K562 (cell line): ENCODE measurements at regions not wholly inside any gene's neighbourhood (a gene's known extent, or its start where the extent isn't known, plus 50 kb on each side); places are given as distances from the start of the nearest gene placed in this dataset.

Source experiments
- DPF2 ChIP-seq: fragments of 450-650 bp; IDR thresholded peaks from 2 replicates; pipeline ENCODE4 v1.6.1; 2016
- FOXA1 ChIP-seq: fragments of 450-650 bp; IDR thresholded peaks from 2 replicates; pipeline ENCODE4 v1.6.1; 2016; ENCODE audit warnings: mild to moderate bottlenecking, borderline replicate concordance
- GTF3C2 ChIP-seq: IDR thresholded peaks from 3 replicates; pipeline ENCODE4 v1.6.1; 2011; ENCODE audit warnings: borderline replicate concordance, mild to moderate bottlenecking, moderate library complexity; ENCODE audit not compliant: insufficient read length; ENCODE audit errors: extremely low read depth
- HNRNPH1 ChIP-seq: fragments of 200-400 bp; formaldehyde crosslinking; optimal IDR thresholded peaks from 2 replicates; pipeline ENCODE3; 2017; ENCODE audit warnings: low read depth, mild to moderate bottlenecking, low read length, moderate library complexity
- MIER1 ChIP-seq: fragments of 450-650 bp; IDR thresholded peaks from 2 replicates; pipeline ENCODE4 v1.6.1; 2016; ENCODE audit warnings: antibody characterized with exemption, mild to moderate bottlenecking, low read depth
- PBX2 ChIP-seq, 2 experiments: IDR thresholded peaks in 1 of 2; conservative IDR thresholded peaks in 1 of 2; 2 replicates each; pipeline ENCODE4 v1.6.1; 2016; ENCODE audit warnings: low read depth in 2 of 2, mild to moderate bottlenecking in 1 of 2, missing compliant biosample characterization in 1 of 2, missing genetic modification characterization in 1 of 2, moderate library complexity in 1 of 2
- RFX5 ChIP-seq: IDR thresholded peaks from 2 replicates; pipeline ENCODE4 v1.6.1; 2011; ENCODE audit warnings: low read depth, mild to moderate bottlenecking, improper control_type of control experiment, low read length
- STAG1 ChIP-seq: sonication (generic); formaldehyde crosslinking; IDR thresholded peaks from 2 replicates; pipeline ENCODE4 v1.5.0; 2020; ENCODE audit warnings: missing genetic modification reagents, borderline replicate concordance
- TAF1 ChIP-seq: IDR thresholded peaks from 2 replicates; pipeline ENCODE4 v1.6.1; 2011; ENCODE audit warnings: mild to moderate bottlenecking, low read length, moderate library complexity; ENCODE audit not compliant: insufficient read depth, control insufficient read depth, severe bottlenecking; ENCODE audit errors: extremely low read depth
- ZNF507 ChIP-seq: conservative IDR thresholded peaks from 2 replicates; pipeline ENCODE4 v1.6.1; 2017; ENCODE audit warnings: missing genetic modification characterization, missing compliant biosample characterization
- TF ChIP-seq, protein P1 (sequence below), 3 experiments: IDR thresholded peaks in 2 of 3; conservative IDR thresholded peaks in 1 of 3; 2 replicates each; pipeline ENCODE4 v1.5.1; 2011 to 2012; ENCODE audit warnings: low read length in 3 of 3, mild to moderate bottlenecking in 3 of 3, control low read depth in 2 of 3, improper control_type of control experiment in 1 of 3, inconsistent platforms in 1 of 3, low read depth in 1 of 3, mixed read lengths in 1 of 3, moderate library complexity in 1 of 3; ENCODE audit not compliant: insufficient read depth in 2 of 3

DNA sequence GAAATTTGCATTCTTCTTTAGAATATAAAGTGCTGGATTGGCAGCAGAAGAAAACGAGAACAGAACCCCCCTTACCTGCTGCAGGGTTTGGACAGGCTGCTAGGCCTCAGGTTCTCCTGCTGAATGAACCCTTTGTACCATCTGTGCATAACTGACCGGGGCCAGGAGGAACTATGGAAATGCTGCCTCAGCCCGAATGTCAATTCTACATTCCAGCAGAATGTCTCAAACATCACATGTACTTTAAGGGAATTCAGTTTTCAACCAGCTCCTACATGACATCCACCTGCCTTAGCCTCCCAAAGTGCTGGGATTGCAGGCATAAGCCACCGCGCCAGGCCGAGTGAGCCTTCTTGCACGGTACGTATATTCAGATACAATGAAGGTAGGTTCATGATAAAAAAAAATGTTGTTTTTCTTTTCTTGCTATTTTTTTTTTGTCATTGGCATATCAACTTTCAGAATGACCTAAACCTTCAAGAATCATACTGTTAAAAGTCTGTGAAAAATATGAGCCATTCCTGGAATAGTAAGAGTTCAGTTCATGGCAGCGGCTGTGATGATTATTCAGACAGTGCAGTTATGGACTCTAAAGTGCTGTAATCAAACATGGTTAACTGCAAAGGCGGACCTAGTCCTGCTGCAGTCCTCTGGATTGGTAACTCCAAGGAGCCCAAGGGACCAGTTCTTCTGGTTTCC, 84.4 kb upstream of the TNS3 start:
- TF ChIP-seq HNRNPH1 (no peak), MIER1 (no peak), ZNF507 (tag) (no peak), RFX5 (no peak), STAG1 (no peak), GTF3C2 (no peak), PBX2 (CRISPR knock-in tag; IDR thresholded peaks at IDR 0.05; ENCODE audit: low read depth) (no peak), PBX2 (tag; conservative IDR thresholded peaks at IDR 0.05; ENCODE audit: low read depth) (no peak), DPF2 (no peak), TAF1 (no peak), FOXA1 (no peak)
- TF ChIP-seq, protein P1, sequence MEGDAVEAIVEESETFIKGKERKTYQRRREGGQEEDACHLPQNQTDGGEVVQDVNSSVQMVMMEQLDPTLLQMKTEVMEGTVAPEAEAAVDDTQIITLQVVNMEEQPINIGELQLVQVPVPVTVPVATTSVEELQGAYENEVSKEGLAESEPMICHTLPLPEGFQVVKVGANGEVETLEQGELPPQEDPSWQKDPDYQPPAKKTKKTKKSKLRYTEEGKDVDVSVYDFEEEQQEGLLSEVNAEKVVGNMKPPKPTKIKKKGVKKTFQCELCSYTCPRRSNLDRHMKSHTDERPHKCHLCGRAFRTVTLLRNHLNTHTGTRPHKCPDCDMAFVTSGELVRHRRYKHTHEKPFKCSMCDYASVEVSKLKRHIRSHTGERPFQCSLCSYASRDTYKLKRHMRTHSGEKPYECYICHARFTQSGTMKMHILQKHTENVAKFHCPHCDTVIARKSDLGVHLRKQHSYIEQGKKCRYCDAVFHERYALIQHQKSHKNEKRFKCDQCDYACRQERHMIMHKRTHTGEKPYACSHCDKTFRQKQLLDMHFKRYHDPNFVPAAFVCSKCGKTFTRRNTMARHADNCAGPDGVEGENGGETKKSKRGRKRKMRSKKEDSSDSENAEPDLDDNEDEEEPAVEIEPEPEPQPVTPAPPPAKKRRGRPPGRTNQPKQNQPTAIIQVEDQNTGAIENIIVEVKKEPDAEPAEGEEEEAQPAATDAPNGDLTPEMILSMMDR (IDR thresholded peaks at IDR 0.05 in 2 of 3, conservative IDR thresholded peaks at IDR 0.05 in 1 of 3; ENCODE audit: insufficient read depth in 2 of 3, low read depth in 1 of 3, low read length in 3 of 3) = no peak
